Effector CD4-positive, alpha-beta T cell (primary cell): ENCODE measurements at regions not wholly inside any gene's neighbourhood (a gene's known extent, or its start where the extent isn't known, plus 50 kb on each side); places are given as distances from the start of the nearest gene placed in this dataset.

Experiments used
- DNase-seq: peaks from one replicate; pipeline ENCODE4 v3.0.0-alpha.2; 2020

DNA sequence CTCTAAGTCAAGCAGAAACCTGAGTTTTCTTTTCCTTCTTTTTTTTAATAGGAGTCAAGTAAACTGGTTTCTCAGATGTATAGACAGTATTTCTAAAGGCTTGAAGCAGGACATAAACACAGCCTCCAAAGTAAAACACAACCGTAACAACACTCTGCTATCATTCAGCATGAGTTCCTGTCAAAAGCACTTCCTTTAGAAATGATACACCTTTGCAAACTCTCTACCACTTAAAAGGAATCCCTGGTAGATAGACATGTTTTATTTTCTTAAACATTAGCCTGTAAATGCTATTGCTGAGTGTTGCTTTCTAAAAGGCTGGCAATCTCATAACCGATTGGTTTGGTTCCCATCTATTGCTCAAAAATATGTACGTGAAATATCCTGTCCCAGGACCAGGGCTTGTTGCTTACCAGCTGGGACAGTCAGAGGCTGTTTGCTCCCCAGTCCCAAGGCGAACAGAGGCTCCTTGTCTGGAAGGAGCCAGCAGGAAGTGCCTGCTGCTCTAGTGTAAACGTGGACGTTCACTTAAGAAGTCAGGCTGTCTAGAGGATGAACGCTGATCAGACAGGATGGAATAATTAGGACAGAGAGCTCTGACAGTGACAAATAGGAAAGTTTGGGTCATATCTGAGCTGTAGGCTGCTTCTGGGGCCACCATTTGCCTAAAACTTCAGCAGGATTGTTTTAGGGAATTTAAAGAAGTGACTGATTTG is 173.9 kb upstream of the KLF3 start:
- no peak for DNase-seq

DNA sequence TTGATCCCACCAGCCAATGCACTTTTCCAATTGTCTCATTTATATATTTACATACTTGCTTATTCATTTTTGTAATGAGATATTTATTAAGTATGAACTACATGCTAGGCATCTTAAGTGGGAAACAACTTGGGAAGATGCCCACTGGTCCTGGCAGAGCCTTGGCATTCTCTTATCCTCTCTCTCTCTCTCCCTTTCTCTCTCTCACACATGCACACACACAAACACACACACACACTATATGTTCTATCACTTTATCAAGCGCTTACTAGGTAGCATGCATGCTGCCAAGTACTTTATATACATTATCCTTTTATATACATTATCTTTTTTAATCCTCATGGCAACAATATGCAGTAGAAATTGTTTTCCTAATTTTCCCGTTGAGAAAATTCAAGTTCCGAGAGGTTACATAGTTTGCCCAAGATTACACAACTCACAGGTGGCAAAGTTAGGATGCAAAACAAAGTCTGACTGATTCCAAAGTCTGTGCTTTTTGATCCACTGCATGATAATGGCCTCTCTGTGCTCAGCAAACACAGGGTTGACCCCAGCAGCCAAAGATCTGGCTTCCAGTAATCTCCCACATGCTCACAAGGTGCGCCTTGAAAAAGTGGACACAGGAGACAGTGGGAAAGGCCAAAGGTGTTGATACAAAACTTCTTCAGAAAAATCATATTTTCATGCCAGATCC is 173.1 kb upstream of the KLF3 start:
- DNase-seq = no peak

DNA sequence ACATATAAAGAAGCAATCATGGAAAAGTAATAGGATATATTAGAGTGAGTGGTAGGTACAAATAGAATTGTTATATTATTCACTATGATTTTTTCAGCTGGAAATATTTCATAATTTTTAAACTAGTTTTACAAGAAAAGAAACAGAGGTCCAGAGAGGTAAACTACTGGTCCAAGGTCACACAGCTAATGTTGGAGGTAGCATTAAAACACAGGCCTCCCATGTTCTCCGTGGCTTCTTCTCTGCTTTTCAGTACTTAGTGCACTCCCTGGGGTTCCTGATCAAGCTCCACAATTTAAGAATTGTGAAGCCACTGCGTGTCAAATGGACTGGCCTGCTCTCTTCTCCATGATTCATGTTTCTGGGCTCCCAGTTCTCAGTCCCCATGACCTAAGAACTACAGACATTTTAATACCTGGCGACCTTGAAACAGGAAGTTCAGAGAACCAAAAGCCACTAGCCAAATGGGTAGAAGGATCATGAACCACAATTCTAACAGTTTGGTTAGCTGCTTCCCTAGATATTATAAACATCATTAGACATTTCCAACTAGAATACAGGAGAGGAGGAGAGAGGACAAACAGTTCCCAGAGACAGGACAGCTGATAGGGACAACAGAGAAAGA is 172.0 kb upstream of the KLF3 start:
- no peak for DNase-seq

DNA sequence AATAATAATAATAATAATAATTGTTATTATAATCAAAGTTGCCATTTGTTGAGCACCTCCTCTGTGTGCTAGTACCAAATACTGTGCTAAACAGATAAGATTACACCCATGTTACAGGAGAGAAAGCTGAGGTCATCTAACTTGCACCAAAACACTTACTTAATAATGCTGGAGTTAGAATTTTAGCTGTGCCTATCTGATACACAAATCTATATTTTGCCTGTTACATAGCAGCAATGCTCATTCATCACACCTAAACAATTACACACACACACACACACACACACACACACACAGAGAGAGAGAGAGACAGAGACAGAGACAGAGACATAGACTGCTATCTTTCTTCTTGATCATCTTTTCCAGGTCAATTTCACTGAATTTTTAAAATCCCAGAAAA is 170.9 kb upstream of the KLF3 start:
- no peak for DNase-seq

- DNase-seq = no peak
These were observed 168.6 kb upstream of the KLF3 start for GRCh38 chr4:38495446-38495845.

DNA sequence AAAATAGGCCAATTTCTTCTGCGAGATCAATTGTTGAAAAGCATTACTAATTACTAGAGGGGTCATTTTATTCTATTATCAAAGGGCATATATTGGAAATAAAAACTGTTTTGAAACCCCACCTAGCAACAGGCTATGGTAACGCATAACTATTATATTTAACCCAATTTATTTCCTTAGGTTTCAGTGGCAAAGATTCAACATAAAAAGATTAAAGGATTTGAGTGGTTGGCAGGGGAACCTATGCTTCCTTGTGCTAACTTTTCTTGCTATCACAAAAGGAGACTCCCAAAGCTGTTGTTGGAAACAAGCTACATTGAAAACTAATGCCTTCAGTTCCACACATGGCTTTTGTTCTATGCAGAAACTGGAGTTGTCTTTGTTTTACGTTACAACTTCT is 166.9 kb upstream of the KLF3 start:
- DNase-seq = no peak

DNA sequence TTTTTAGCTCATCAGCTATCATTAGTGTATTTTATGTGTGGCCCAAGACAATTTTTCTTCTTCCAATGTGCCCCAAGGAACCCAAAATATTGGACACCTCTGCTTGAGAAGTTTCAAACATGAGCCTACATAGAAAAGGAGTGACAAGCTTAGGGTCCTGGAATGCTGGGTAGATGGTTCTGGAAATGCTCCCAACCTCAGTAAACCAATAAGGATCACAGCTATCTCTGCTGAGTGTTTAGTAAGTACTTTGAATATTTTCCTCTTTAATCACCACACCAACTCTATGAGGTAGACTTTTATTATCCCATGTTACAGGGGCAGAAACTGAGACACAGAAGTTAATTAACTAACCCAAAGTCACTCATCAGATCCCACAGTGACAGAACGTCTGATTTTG is 164.9 kb upstream of the KLF3 start:
- no peak for DNase-seq

- DNase-seq = no peak
These were observed 163.6 kb upstream of the KLF3 start for GRCh38 chr4:38500433-38500832.

DNA sequence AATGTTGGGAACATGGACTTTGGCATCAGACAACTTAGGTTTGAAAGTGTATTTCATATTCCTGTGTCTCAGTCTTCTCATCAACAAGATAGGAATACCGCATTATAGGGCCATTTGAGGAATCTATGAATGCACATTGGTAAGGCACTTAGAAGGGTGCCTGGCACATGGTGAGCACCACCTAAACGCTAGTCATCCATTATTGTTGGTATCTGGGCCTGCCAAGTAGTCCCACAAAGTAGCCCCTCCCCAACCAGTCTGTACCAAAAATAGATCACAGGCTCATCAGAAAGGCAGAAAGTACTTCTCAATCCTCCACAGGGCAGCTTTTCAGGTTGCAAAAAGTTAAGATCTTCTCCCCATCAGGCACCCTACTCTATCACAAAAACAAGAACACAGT is 162.3 kb upstream of the KLF3 start:
- no peak for DNase-seq

DNA sequence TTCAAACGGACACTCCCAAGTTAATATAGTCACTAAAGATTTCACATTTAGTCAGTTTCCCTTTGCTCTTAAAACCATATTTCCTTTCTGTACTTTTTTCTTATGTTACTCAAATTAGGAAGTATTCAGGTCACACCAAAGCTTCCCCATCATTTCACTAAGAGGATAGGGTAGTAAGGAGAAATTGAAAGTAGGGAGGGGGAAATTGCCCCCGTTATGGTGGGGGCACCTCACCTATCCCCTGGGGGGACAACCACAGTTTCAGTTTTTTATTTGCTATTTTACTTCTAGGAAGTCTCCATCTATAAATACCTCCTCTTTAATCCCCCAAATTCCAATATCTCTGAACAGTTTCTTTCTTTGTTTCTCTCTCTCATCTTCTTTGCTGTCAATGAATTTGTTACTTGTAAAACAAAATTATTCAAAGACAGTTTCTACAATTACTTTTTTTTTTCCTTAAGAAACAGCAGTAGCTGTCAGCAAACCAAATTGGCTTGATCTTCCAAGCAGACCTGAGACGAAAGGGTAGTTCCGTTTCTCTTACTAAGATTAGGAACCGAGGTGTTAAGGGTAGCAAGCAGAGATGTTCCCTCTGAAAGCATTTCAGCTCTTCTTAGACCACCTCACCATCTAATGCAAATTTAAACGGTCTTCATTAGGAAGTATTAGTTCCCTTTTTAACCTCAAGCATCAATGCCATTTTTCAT is 160.2 kb upstream of the KLF3 start:
- DNase-seq = no peak

DNA sequence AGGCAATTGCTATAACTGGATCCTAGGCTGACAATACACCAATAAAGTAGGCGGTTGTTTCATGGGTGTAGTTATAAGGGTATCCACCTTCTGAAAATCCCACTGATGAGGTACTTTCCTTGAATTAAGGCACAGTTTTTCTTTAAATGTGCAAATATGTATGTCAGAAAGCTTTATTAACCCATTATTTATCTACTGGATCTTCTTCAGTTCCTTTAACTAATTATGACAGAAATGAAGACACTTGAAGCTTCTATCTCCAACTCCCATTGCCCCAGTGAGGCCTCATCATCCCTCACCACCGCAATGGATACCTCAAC is 159.6 kb upstream of the KLF3 start:
- no peak for DNase-seq

- peak; percentile 26 for DNase-seq
These were observed 154.4 kb upstream of the KLF3 start for GRCh38 chr4:38509551-38509950.

GRCh38 chr4:38510201-38510600 is 153.8 kb upstream of the KLF3 start:
- no peak for DNase-seq

DNA sequence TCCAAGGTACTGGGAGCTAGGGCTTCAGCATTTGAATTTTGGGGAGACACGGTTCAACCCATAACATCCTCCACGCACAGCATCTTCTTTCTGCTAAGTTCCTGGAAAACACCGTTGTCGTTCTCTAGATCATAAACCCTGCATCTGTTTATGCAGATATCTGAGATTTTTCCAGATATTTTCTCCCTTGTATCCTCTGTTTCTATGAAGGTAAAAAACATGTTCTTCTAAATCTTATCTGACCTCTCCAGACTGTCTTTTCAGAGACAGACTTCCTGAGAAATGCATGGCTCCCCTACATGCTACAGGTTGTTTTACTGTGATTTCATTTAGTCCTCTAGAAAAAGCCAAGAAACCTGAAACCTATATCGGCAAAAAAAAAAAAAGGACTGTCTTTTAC is 152.3 kb upstream of the KLF3 start:
- no peak for DNase-seq

- no peak for DNase-seq
These were observed 151.2 kb upstream of the KLF3 start for GRCh38 chr4:38512840-38513239.

GRCh38 chr4:38514465-38515146 is 149.4 kb upstream of the KLF3 start:
- no peak for DNase-seq

DNA sequence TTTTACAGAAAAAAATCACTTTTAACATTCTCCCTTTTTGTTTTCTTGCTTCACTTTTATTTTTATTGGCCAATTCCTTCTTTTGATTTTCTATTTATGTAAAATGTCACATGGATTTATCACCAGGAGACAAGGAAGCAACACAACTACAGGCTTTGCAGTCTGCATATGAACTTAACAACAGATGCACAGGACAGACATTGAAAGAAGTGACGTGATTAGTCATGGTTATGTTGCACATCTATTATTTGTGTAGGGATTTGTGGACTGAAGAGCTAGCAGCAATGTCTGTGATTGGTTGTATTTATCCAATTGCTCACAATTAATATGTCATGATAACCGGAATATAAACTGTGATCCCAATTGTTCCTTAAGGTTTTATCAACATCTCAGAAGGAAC is 147.8 kb upstream of the KLF3 start:
- DNase-seq = no peak

- DNase-seq = no peak
These were observed 144.3 kb upstream of the KLF3 start for GRCh38 chr4:38519666-38520065.

- DNase-seq = no peak
These were observed 140.9 kb upstream of the KLF3 start for GRCh38 chr4:38523054-38523453.

DNA sequence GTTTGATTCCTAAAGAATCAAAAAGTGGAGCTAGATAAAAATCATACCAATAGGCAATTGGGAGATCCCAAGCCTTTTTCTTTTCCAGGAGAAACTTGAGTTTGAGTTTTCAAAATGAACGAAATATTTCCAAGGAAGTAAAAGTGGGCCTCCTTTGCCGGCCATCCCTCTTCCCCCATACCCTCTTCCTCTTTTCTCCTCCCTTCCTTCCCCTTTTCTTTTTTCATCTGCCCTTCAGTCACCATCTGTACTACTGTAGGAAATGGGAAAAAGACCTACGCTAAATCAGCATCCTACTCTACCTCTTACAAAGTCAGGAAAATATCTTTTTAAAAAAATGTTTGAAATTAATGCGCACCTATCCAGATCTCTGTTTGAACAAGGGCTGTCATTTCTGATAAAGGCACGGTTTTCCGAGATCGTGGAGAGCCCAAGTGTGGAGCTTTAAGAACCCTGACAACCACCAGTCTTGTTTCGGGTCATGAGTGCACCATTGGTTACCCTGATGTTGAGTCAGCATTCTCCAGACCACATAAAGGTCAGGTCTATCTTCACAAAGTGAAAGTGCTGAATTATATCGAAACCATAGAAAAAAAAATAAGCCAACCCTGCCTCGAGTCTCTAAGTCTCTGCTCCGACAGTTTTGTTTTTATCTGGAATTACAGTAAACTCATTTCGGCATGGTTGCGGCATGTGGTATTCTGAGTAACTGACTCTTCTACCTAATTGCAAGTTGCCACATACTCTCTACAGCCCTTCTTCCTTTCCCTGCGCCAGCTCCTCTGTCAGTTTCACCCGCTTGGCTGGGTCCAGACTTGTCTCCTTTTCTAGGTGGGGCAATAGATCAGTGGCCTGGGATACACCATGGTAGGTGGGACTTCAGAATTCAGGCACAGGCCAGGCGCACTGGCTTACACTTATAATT is 140.2 kb upstream of the KLF3 start:
- no peak for DNase-seq

DNA sequence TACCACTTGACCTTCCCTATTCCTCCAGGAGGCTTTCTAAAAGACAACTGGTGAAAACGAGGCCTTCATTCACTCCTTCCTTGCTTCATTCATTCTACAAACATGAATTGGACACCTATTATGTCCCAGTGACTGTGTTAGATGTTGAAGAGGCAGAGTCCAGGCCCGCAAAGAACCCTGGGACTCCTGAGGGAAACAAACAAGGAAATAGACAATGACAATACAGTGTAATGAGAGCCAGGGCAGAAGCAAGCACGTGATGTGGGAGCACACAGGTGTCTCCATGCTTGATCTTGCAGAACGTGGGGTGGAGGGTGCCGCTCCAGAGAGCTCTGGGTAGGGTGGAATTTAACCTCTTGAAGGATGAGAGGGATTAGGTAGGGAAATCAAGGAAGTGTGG is 137.6 kb upstream of the KLF3 start:
- DNase-seq = no peak
